ENCODE measurements at regions not wholly inside any gene's neighbourhood (a gene's known extent, or its start where the extent isn't known, plus 50 kb on each side); places are given as distances from the start of the nearest gene placed in this dataset.

GRCh38 chr6:68339488-68340131 lies 295.5 kb upstream of the ADGRB3 start:
- DNase-seq (ENCODE audit: insufficient read length, low spot score): no peak
- TF ChIP-seq POU2F2 (IDR thresholded peaks at IDR 0.05; ENCODE audit: low read depth, low read length) (no peak), PAX5 (IDR thresholded peaks at IDR 0.05; ENCODE audit: insufficient read depth, low read length, severe bottlenecking) (no peak), POLR2AphosphoS5 (IDR thresholded peaks at IDR 0.05; ENCODE audit: low read depth, low read length) (no peak), SPI1 (IDR thresholded peaks at IDR 0.05; ENCODE audit: low read depth, low read length) (no peak), TAF1 (IDR thresholded peaks at IDR 0.05; ENCODE audit: low read depth, low read length) (no peak), POLR2A (IDR thresholded peaks at IDR 0.05; ENCODE audit: low read depth, low read length) (no peak)
- FAIRE-seq: no peak

DNA sequence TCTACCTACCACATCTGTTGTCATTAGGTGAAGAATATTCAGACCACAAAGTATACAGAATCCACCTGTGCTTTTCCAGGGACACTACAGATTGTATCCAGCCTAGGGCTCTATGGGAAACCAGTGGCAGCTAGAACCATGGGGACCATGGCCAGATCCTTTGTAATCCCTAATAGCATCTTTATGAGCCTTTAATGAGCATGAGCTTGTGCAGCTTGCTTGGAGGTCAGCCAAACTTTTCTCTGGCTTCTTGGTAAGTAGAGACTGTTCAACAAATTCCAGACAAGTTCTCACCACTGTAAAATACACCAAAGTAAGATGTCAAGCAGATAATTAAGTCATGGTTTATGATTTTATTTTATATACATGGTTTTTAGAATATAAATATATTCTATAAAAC lies 301.6 kb upstream of the ADGRB3 start:
- no peak for DNase-seq (ENCODE audit: insufficient read length, low spot score)
- no peak for FAIRE-seq
- TF ChIP-seq SPI1 (IDR thresholded peaks at IDR 0.05; ENCODE audit: low read depth, low read length) (no peak), POU2F2 (IDR thresholded peaks at IDR 0.05; ENCODE audit: low read depth, low read length) (no peak), TAF1 (IDR thresholded peaks at IDR 0.05; ENCODE audit: low read depth, low read length) (no peak), POLR2AphosphoS5 (IDR thresholded peaks at IDR 0.05; ENCODE audit: low read depth, low read length) (no peak), POLR2A (IDR thresholded peaks at IDR 0.05; ENCODE audit: low read depth, low read length) (no peak), PAX5 (IDR thresholded peaks at IDR 0.05; ENCODE audit: insufficient read depth, low read length, severe bottlenecking) (no peak)

DNA sequence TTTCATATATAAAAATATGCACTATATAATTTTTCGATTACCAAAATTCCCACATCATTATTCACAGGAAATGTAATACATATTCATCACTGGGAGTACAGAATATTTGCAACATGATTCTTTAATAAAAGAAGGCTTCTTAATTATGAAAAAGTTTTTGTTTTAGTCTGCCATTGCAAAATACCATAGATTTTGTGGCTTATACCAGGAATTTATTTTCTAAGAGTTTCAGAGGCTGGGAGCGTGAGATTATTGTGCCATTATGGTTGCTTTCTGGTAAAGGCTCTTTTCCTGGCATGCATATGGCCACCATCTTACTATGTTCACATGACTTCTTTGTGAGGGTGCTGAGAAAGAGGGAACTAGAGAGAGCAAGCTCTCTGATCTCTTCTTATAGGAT lies 306.9 kb upstream of the ADGRB3 start:
- DNase-seq (ENCODE audit: insufficient read length, low spot score): no peak
- FAIRE-seq: no peak
- TF ChIP-seq SPI1 (IDR thresholded peaks at IDR 0.05; ENCODE audit: low read depth, low read length) (no peak), POLR2A (IDR thresholded peaks at IDR 0.05; ENCODE audit: low read depth, low read length) (no peak), POLR2AphosphoS5 (IDR thresholded peaks at IDR 0.05; ENCODE audit: low read depth, low read length) (no peak), PAX5 (IDR thresholded peaks at IDR 0.05; ENCODE audit: insufficient read depth, low read length, severe bottlenecking) (no peak), POU2F2 (IDR thresholded peaks at IDR 0.05; ENCODE audit: low read depth, low read length) (no peak), TAF1 (IDR thresholded peaks at IDR 0.05; ENCODE audit: low read depth, low read length) (no peak)

- DNase-seq (ENCODE audit: insufficient read length, low spot score) (no peak), FAIRE-seq (no peak)
Measured at GRCh38 chr6:68326762-68327161, 308.3 kb upstream of the ADGRB3 start.

GRCh38 chr6:68317366-68317765 lies 317.7 kb upstream of the ADGRB3 start:
- DNase-seq (ENCODE audit: insufficient read length, low spot score) (no peak), FAIRE-seq (no peak)
- no peak for TF ChIP-seq POU2F2 (IDR thresholded peaks at IDR 0.05; ENCODE audit: low read depth, low read length)
- no peak for TF ChIP-seq POLR2AphosphoS5 (IDR thresholded peaks at IDR 0.05; ENCODE audit: low read depth, low read length)
- no peak for TF ChIP-seq SPI1 (IDR thresholded peaks at IDR 0.05; ENCODE audit: low read depth, low read length)
- TF ChIP-seq PAX5 (IDR thresholded peaks at IDR 0.05; ENCODE audit: insufficient read depth, low read length, severe bottlenecking): no peak
- no peak for TF ChIP-seq POLR2A (IDR thresholded peaks at IDR 0.05; ENCODE audit: low read depth, low read length)
- no peak for TF ChIP-seq TAF1 (IDR thresholded peaks at IDR 0.05; ENCODE audit: low read depth, low read length)

More at GRCh38 chr6:68326762-68327161, 308.3 kb upstream of the ADGRB3 start:
- TF ChIP-seq POU2F2 (IDR thresholded peaks at IDR 0.05; ENCODE audit: low read depth, low read length): no peak
- TF ChIP-seq POLR2AphosphoS5 (IDR thresholded peaks at IDR 0.05; ENCODE audit: low read depth, low read length): no peak
- TF ChIP-seq SPI1 (IDR thresholded peaks at IDR 0.05; ENCODE audit: low read depth, low read length): no peak

DNA sequence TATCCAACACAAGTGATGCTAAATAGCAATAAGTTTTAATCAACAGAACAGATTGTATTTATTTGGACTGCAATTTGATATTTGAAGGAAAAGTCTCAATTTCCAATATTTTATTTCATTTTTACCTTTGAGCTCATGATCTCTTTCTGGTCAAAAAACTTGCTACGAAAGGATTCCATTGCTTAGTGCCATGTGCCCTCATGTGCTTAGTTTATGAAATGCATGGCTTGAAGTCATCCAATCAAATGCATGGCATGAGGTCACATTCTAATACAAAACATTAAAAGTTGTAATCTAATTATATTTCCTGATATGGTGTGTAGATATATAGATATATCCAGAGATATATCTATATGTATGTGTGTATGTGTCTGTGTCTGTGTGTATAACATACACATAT lies 321.2 kb upstream of the ADGRB3 start:
- DNase-seq (ENCODE audit: insufficient read length, low spot score) (no peak), FAIRE-seq (no peak)
- TF ChIP-seq TAF1 (IDR thresholded peaks at IDR 0.05; ENCODE audit: low read depth, low read length) (no peak), POU2F2 (IDR thresholded peaks at IDR 0.05; ENCODE audit: low read depth, low read length) (no peak), PAX5 (IDR thresholded peaks at IDR 0.05; ENCODE audit: insufficient read depth, low read length, severe bottlenecking) (no peak), POLR2A (IDR thresholded peaks at IDR 0.05; ENCODE audit: low read depth, low read length) (no peak), SPI1 (IDR thresholded peaks at IDR 0.05; ENCODE audit: low read depth, low read length) (no peak), POLR2AphosphoS5 (IDR thresholded peaks at IDR 0.05; ENCODE audit: low read depth, low read length) (no peak)

GRCh38 chr6:68307301-68307700 lies 327.8 kb upstream of the ADGRB3 start:
- no peak for FAIRE-seq
- no peak for DNase-seq (ENCODE audit: insufficient read length, low spot score)
- TF ChIP-seq POU2F2 (IDR thresholded peaks at IDR 0.05; ENCODE audit: low read depth, low read length) (no peak), TAF1 (IDR thresholded peaks at IDR 0.05; ENCODE audit: low read depth, low read length) (no peak), PAX5 (IDR thresholded peaks at IDR 0.05; ENCODE audit: insufficient read depth, low read length, severe bottlenecking) (no peak), SPI1 (IDR thresholded peaks at IDR 0.05; ENCODE audit: low read depth, low read length) (no peak), POLR2AphosphoS5 (IDR thresholded peaks at IDR 0.05; ENCODE audit: low read depth, low read length) (no peak), POLR2A (IDR thresholded peaks at IDR 0.05; ENCODE audit: low read depth, low read length) (no peak)

DNA sequence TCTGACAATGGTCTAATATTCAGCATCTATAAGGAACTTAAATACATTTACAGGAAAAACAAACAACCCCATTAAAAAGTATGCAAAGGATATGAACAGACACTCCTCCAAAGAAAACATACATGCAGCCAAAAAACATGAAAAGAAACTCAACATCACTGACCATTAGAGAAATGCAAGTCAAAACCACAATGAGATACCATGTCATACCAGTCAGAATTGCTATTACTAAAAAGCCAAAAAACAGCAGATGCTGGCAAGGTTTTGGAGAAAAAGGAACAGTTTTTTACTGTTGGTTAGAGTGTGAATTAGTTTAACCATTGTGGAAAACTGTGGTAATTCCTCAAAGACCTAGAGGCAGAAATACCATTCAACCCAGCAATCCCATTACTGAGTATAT lies 339.0 kb upstream of the ADGRB3 start:
- FAIRE-seq (no peak), DNase-seq (ENCODE audit: insufficient read length, low spot score) (no peak)
- no peak for TF ChIP-seq TAF1 (IDR thresholded peaks at IDR 0.05; ENCODE audit: low read depth, low read length)
- TF ChIP-seq SPI1 (IDR thresholded peaks at IDR 0.05; ENCODE audit: low read depth, low read length): no peak
- TF ChIP-seq POLR2AphosphoS5 (IDR thresholded peaks at IDR 0.05; ENCODE audit: low read depth, low read length): no peak
- no peak for TF ChIP-seq POLR2A (IDR thresholded peaks at IDR 0.05; ENCODE audit: low read depth, low read length)
- no peak for TF ChIP-seq POU2F2 (IDR thresholded peaks at IDR 0.05; ENCODE audit: low read depth, low read length)

GRCh38 chr6:68282646-68283045 lies 352.4 kb upstream of the ADGRB3 start:
- TF ChIP-seq POU2F2 (IDR thresholded peaks at IDR 0.05; ENCODE audit: low read depth, low read length) (no peak), SPI1 (IDR thresholded peaks at IDR 0.05; ENCODE audit: low read depth, low read length) (no peak), POLR2AphosphoS5 (IDR thresholded peaks at IDR 0.05; ENCODE audit: low read depth, low read length) (no peak), TAF1 (IDR thresholded peaks at IDR 0.05; ENCODE audit: low read depth, low read length) (no peak), POLR2A (IDR thresholded peaks at IDR 0.05; ENCODE audit: low read depth, low read length) (no peak), PAX5 (IDR thresholded peaks at IDR 0.05; ENCODE audit: insufficient read depth, low read length, severe bottlenecking) (no peak)
- DNase-seq (ENCODE audit: insufficient read length, low spot score) (no peak), FAIRE-seq (no peak)

Measured in GM12891 (cell line).